GM06990 (cell line): ENCODE measurements at regions not wholly inside any gene's neighbourhood (a gene's known extent, or its start where the extent isn't known, plus 50 kb on each side); places are given as distances from the start of the nearest gene placed in this dataset.
"Not testable (repeated sequence)": the region's sequence is repeated elsewhere in the genome, so short reads cannot be mapped to it uniquely, and the experiment has no call there.

Experiments used
- DNase-seq: peaks from one replicate; pipeline ENCODE4 v3.0.0-alpha.2; 2011; ENCODE audit not compliant: insufficient read length; ENCODE audit errors: extremely low read depth
- H3K27me3 ChIP-seq: replicated peaks from 2 replicates; pipeline ENCODE4 v1.6.0; 2011; ENCODE audit warnings: low read length; ENCODE audit not compliant: control insufficient read depth, insufficient read depth
- H3K36me3 ChIP-seq: 2 replicates; pipeline ENCODE4 v1.5.1; 2011; ENCODE audit warnings: low read length; ENCODE audit not compliant: control insufficient read depth, insufficient read depth
- H3K4me3 ChIP-seq: replicated peaks from 2 replicates; pipeline ENCODE4 v1.5.1; 2011; ENCODE audit warnings: low read depth, mild to moderate bottlenecking, control low read depth, low read length
- CTCF ChIP-seq: IDR thresholded peaks from 2 replicates; pipeline ENCODE4 v1.5.1; 2011; ENCODE audit warnings: low read length, control low read depth, mild to moderate bottlenecking, inconsistent platforms; ENCODE audit not compliant: insufficient read depth, poor library complexity, severe bottlenecking

- Histone ChIP-seq H3K27me3 (no peaks in the 10 kb centered on the region), H3K4me3 (no peak overlapping the region), H3K36me3 (no peaks in the 10 kb centered on the region)
- no peak for DNase-seq
- no peak for TF ChIP-seq CTCF
These were observed 140.4 kb downstream of the ATPSCKMT start for GRCh38 chr5:10109299-10109698.

- H3K36me3 ChIP-seq: no peaks in the 10 kb centered on the region
- no peak overlapping the region for H3K4me3 ChIP-seq
- no peaks in the 10 kb centered on the region for H3K27me3 ChIP-seq
- no peak for DNase-seq
- TF ChIP-seq CTCF: no peak
These were observed 142.9 kb downstream of the ATPSCKMT start for GRCh38 chr5:10106806-10107205.

GRCh38 chr5:10106285-10106684 is 143.4 kb downstream of the ATPSCKMT start:
- H3K4me3 ChIP-seq: no peak overlapping the region
- no peak for TF ChIP-seq CTCF
- DNase-seq: no peak
- H3K27me3 ChIP-seq: no peaks in the 10 kb centered on the region
- no peaks in the 10 kb centered on the region for H3K36me3 ChIP-seq

DNA sequence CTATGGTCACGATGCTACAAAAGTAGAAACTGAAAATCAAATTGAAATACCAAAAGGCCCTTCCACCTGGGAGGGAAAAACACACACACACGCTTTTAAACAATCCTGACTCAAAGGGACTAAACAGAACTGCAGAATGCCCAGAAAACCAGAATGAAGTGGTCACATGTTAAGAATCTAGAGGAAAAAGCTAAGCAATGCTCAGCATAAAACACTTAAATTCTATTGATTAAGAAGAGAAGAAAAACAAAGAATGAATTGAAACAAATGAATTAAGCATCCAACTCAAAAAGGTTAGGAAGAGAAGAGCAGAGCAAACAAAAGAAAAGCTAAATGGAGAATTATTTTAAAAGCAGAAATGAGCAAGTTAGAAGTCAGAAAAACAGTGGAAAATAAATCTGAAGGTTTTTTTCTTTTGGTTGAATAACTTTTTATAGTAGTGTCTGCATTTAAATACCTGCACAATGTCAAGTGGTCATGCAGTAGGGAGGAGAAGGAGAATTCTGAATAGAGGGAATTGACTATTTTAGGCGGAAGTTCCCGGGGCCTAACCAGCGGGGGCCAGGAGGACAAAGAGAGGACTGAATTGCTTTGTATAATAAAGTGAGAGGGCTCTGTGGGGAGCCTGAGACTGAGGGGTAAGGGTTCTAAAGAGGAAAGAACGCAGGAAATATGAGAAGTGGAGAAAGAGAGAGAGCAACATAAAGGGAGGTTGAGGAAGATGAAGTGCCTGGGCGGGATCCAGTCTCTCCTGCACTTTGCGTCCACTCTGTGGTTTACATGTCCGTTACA is 146.8 kb downstream of the ATPSCKMT start:
- no peaks in the 10 kb centered on the region for H3K36me3 ChIP-seq
- no peak for DNase-seq
- no peaks in the 10 kb centered on the region for H3K27me3 ChIP-seq
- H3K4me3 ChIP-seq: no peak overlapping the region
- TF ChIP-seq CTCF: no peak

DNA sequence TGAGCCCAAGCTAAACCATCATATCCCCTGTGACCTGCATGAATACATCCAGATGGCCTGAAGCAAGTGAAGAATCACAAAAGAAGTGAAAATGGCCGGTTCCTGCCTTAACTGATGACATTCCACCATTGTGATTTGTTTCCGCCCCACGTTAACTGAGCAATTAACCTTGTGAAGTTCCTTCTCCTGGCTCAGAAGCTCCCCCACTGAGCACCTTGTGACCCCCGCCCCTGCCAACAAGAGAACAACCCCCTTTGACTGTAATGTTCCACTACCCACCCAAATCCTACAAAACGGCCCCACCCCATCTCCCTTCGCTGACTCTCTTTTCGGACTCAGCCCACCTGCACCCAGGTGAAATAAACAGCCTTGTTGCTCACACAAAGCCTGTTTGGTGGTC is 147.5 kb downstream of the ATPSCKMT start:
- not testable (repeated sequence) for H3K36me3 ChIP-seq, H3K27me3 ChIP-seq, DNase-seq, H3K4me3 ChIP-seq

GRCh38 chr5:10099548-10099947 is 150.1 kb downstream of the ATPSCKMT start:
- no peak for TF ChIP-seq CTCF
- no peak overlapping the region for H3K4me3 ChIP-seq
- no peaks in the 10 kb centered on the region for H3K27me3 ChIP-seq
- DNase-seq: no peak
- H3K36me3 ChIP-seq: no peaks in the 10 kb centered on the region
